ENCODE measurements at regions not wholly inside any gene's neighbourhood (a gene's known extent, or its start where the extent isn't known, plus 50 kb on each side); places are given as distances from the start of the nearest gene placed in this dataset.

DNA sequence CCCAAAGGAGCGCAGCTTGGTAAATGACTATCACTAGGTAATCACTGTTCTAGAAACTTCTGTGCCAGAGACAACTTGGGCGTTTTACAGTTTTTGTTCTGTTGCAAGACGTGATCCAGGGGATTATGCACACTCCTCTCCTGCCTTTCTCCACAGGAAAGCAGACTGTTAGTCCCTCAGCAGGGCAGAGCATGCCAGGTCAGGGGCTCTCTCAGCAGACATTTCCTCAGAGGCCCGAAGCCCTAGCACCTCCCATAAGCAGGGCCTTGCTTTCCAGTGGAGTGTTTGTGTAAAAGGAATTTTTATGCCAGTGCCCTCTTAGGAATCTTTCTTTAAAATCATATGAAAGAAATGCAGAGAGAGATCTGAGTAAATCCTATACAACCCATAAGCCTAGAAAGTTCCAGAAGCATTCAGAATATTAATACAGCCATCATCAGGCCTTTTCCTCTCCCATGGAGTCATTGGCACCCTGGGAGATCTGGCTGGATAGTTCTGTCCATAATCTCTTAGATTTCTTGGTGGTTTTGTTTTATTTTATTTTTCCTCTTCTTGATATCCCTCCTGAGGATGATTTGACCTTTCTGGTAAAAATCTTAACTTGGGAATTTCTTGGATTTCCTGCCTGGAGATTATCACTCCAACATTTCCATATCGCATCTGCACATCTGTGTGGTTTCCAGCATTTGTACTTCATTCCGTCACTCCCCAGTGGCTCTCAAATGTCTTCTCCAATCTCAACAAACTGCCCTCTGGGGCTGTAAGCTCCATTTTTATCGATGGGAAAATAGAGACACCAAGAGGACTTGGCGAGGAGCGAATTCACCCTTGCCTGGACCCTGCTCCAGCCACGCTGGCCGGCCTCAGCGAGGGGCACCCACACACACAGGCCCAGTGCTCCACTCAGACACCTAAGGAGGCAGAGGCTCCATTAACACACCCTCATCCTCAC lies 116.1 kb downstream of the PSMG1 start:
- no peaks in the 10 kb centered on the region for H3K36me3 ChIP-seq
- intact Hi-C loops (cut with DNase I), result no loop called here
- H3K4me1 ChIP-seq, result peaks cover 9 to 20% of the 10 kb centered on the region in 2 donors
- peak overlapping the region in 1 of 2 donors; percentile 45 for H3K27ac ChIP-seq
- peak; percentile 37 for ATAC-seq
- TF ChIP-seq, protein P1, sequence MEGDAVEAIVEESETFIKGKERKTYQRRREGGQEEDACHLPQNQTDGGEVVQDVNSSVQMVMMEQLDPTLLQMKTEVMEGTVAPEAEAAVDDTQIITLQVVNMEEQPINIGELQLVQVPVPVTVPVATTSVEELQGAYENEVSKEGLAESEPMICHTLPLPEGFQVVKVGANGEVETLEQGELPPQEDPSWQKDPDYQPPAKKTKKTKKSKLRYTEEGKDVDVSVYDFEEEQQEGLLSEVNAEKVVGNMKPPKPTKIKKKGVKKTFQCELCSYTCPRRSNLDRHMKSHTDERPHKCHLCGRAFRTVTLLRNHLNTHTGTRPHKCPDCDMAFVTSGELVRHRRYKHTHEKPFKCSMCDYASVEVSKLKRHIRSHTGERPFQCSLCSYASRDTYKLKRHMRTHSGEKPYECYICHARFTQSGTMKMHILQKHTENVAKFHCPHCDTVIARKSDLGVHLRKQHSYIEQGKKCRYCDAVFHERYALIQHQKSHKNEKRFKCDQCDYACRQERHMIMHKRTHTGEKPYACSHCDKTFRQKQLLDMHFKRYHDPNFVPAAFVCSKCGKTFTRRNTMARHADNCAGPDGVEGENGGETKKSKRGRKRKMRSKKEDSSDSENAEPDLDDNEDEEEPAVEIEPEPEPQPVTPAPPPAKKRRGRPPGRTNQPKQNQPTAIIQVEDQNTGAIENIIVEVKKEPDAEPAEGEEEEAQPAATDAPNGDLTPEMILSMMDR (IDR thresholded peaks at IDR 0.05), result no peak
- H3K4me3 ChIP-seq, result no peak overlapping the region
- no peak for DNase-seq
- H3K27me3 ChIP-seq, result no peaks in the 10 kb centered on the region
- H3K9me3 ChIP-seq, result peaks cover 0 to 2% of the 10 kb centered on the region in 2 donors

DNA sequence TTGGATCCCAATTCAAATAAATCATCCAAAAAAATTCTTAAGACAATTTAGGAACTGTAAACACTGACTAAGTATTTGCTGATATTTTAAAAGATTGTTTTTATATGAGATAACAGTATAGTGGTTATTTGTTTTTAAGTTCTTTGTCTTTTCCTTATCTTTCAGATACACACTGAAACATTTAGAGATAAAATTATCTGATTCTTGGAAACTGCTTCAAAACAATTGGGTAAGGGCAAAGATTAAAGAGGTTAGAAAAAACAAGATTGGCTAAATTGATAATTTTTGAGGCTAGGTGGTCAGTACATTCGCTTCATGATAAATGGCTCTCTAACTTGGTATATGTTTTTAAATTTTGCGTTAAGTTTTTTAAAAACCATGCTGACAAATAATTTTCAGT lies 117.3 kb downstream of the PSMG1 start:
- Histone ChIP-seq H3K27me3 (no peaks in the 10 kb centered on the region), H3K27ac (no peak overlapping the region), H3K4me3 (no peak overlapping the region), H3K9me3 (peaks cover 0 to 2% of the 10 kb centered on the region in 2 donors), H3K4me1 (peaks cover 0 to 20% of the 10 kb centered on the region in 2 donors), H3K36me3 (no peaks in the 10 kb centered on the region)
- ATAC-seq (no peak), DNase-seq (no peak)
- intact Hi-C loops (cut with DNase I), result no loop called here
- TF ChIP-seq, protein P1 (IDR thresholded peaks at IDR 0.05), result no peak

DNA sequence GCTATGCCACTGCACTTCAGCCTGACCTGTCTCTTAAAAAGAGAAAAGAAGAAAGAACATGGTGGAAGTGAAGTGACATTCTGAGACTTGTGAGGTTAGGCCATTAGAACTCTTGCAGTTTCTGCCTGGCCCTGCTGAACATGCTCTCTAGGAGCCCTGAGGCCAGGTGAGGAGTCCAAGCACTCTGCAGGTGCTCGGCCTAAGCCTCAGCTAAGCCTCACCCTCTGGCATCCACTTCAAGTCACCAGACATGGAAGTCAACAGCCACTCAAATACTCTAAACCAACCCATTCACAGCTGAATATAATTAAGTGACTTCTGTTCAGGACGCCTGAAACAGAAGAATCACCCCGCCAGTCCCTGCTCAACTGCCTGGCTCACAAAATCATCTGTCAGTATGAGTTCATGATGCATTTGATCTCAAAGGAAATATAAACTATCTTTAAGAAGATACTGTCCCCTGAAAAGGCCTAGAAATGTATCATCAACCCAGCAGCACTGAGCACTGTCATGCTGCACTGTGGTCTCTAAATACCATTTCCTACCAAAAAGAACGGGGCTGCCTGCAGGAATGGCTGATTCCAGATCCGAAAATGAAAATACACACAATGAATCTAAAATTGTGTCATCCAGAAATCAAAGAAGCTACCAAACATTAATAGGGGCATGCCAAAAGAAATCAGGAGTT lies 118.8 kb downstream of the PSMG1 start:
- H3K4me1 ChIP-seq, result peaks cover 0 to 20% of the 10 kb centered on the region in 2 donors
- DNase-seq (no peak), ATAC-seq (peak; percentile 83)
- H3K36me3 ChIP-seq, result no peaks in the 10 kb centered on the region
- no peaks in the 10 kb centered on the region for H3K27me3 ChIP-seq
- TF ChIP-seq, protein P1 (IDR thresholded peaks at IDR 0.05), result no peak
- H3K4me3 ChIP-seq, result no peak overlapping the region
- intact Hi-C loops (cut with DNase I), result no loop called here
- H3K9me3 ChIP-seq, result peaks cover 0 to 2% of the 10 kb centered on the region in 2 donors
- H3K27ac ChIP-seq, result peak overlapping the region in 1 of 2 donors; percentile 37

DNA sequence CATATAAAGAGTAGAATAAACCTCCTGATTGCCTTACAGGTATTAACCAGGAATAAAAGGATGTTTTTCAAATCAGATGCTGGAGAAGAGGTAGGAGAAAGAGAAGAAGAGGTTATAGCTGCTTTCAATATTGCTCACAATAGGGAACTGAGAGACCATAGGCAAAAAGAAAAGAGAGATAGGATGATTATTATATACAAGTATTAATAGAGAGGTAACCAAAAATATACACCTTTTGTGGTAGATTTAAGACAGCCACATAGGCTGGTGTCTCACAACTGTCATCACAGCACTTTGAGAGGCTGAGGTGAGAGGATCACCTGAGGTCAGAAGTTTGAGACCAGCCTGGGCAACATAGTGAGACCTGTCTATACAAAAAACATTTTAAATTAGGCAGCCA lies 119.7 kb downstream of the PSMG1 start:
- Histone ChIP-seq H3K27ac (no peak overlapping the region), H3K27me3 (no peaks in the 10 kb centered on the region), H3K36me3 (no peaks in the 10 kb centered on the region), H3K4me1 (peaks cover 0 to 20% of the 10 kb centered on the region in 2 donors), H3K9me3 (peaks cover 0 to 2% of the 10 kb centered on the region in 2 donors), H3K4me3 (no peak overlapping the region)
- DNase-seq (no peak), ATAC-seq (no peak)
- intact Hi-C loops (cut with DNase I), result no loop called here
- TF ChIP-seq, protein P1 (IDR thresholded peaks at IDR 0.05), result no peak

DNA sequence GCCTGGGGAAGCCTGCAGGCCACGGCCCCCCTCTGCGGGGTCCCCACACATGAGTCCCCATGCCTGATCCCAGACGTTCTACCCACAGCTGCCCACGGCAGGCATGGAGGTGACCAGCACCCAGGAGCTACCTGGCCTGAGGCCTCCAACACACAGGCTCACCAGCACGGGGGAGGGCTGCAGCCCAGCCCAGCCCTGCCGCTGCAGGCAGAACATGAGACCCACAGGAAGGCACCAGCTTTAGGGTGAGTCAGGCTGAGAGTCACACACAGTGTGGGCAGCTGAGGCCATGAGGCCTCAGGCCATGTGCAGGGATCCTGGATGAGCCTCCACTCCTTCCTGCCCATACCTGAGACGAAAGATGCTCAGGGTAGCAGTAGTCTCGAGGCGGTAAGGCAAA lies 121.1 kb downstream of the PSMG1 start:
- Histone ChIP-seq H3K9me3 (peaks cover 0 to 2% of the 10 kb centered on the region in 2 donors), H3K4me1 (peaks cover 0 to 19% of the 10 kb centered on the region in 2 donors), H3K4me3 (no peak overlapping the region), H3K36me3 (no peaks in the 10 kb centered on the region), H3K27me3 (no peaks in the 10 kb centered on the region), H3K27ac (no peak overlapping the region)
- TF ChIP-seq, protein P1 (IDR thresholded peaks at IDR 0.05), result no peak
- no peak for DNase-seq
- intact Hi-C loops (cut with DNase I), result no loop called here
- no peak for ATAC-seq

All from left lung (tissue), 4 donors.